CMK (cell line): ENCODE measurements at regions not wholly inside any gene's neighbourhood (a gene's known extent, or its start where the extent isn't known, plus 50 kb on each side); places are given as distances from the start of the nearest gene placed in this dataset.
A peak's percentile ranks its signal among the peaks of the same experiment; 100 is the strongest.

ENCODE experiments used
- DNase-seq: peaks from one replicate; pipeline ENCODE4 v3.0.0-alpha.2; 2010; ENCODE audit warnings: low read depth

- DNase-seq: no peak
Observed at GRCh38 chr3:195013411-195014361, 257.3 kb downstream of the XXYLT1 start.

- DNase-seq: peak; percentile 86
Observed at GRCh38 chr3:195015021-195015420, 255.9 kb downstream of the XXYLT1 start.

- no peak for DNase-seq
Observed at GRCh38 chr3:195017151-195017550, 253.8 kb downstream of the XXYLT1 start.
